Stimulated activated CD4-positive, alpha-beta T cell treated with anti-CD3 and anti-CD28 coated beads, Interleukin-4, amount 100 ng/mL, for 48 hours (primary cell): ENCODE measurements at regions not wholly inside any gene's neighbourhood (a gene's known extent, or its start where the extent isn't known, plus 50 kb on each side); places are given as distances from the start of the nearest gene placed in this dataset.

ENCODE experiments used
- DNase-seq, 2 donors: peaks; one replicate each; pipeline ENCODE4 v3.0.0-alpha.2; 2020; ENCODE audit warnings: low read depth in 2 of 2

GRCh38 chr10:46227936-46228562 is 58.7 kb upstream of the ANTXRL start:
- no peak for DNase-seq

GRCh38 chr10:46228563-46229071 is 58.2 kb upstream of the ANTXRL start:
- DNase-seq, result peak; percentile 51 to 55

- DNase-seq, result no peak
Observed at GRCh38 chr10:46229144-46229563, 57.6 kb upstream of the ANTXRL start.

- no peak for DNase-seq
Observed at GRCh38 chr10:46230615-46231014, 56.2 kb upstream of the ANTXRL start.

GRCh38 chr10:46231087-46231486 is 55.7 kb upstream of the ANTXRL start:
- no peak for DNase-seq

- DNase-seq, result no peak
Observed at GRCh38 chr10:46232084-46232483, 54.7 kb upstream of the ANTXRL start.

- no peak for DNase-seq
Observed at GRCh38 chr10:46232666-46233065, 54.1 kb upstream of the ANTXRL start.

GRCh38 chr10:46233181-46233580 is 53.6 kb upstream of the ANTXRL start:
- DNase-seq, result no peak

GRCh38 chr10:46234026-46234425 is 52.8 kb upstream of the ANTXRL start:
- no peak for DNase-seq

GRCh38 chr10:46234431-46235060 is 52.3 kb upstream of the ANTXRL start:
- no peak for DNase-seq

- no peak for DNase-seq
Observed at GRCh38 chr10:46235705-46236545, 50.9 kb upstream of the ANTXRL start.

- no peak for DNase-seq
Observed at GRCh38 chr10:46236546-46236887, 50.3 kb upstream of the ANTXRL start.

GRCh38 chr10:46236941-46237681 is 49.7 kb upstream of the ANTXRL start:
- DNase-seq, result no peak
